ENCODE measurements at regions not wholly inside any gene's neighbourhood (a gene's known extent, or its start where the extent isn't known, plus 50 kb on each side); places are given as distances from the start of the nearest gene placed in this dataset.

- H3K36me3 ChIP-seq, result no peaks in the 10 kb centered on the region
- no peaks in the 10 kb centered on the region for H3K9me3 ChIP-seq
- H3K4me3 ChIP-seq, result no peak overlapping the region
- no peaks in the 10 kb centered on the region for H3K27me3 ChIP-seq
- intact Hi-C loops (cut with DNase I), result no loop called here
- no peak for DNase-seq (ENCODE audit: low spot score in 2 of 2)
- H3K4me1 ChIP-seq, result no peaks in the 10 kb centered on the region
- no peak for TF ChIP-seq CTCF (IDR thresholded peaks at IDR 0.05)
- H3K27ac ChIP-seq, result no peak overlapping the region
Observed at GRCh38 chr5:174668349-174668748, 56.0 kb upstream of the MSX2 start.
